ENCODE measurements at regions not wholly inside any gene's neighbourhood (a gene's known extent, or its start where the extent isn't known, plus 50 kb on each side); places are given as distances from the start of the nearest gene placed in this dataset.

- Histone ChIP-seq H3K27ac (no peak overlapping the region), H3K9me3 (no peaks in the 10 kb centered on the region), H3K4me1 (no peaks in the 10 kb centered on the region), H3K4me3 (no peak overlapping the region), H3K27me3 (no peaks in the 10 kb centered on the region), H3K36me3 (no peaks in the 10 kb centered on the region)
- no peak for DNase-seq
- no peak for TF ChIP-seq CTCF (IDR thresholded peaks at IDR 0.05)
- intact Hi-C loops (cut with DNase I; ENCODE audit: low total_unique reads): no loop called here
These were observed 310.0 kb downstream of the CNTN3 start for GRCh38 chr3:74304424-74304823.

DNA sequence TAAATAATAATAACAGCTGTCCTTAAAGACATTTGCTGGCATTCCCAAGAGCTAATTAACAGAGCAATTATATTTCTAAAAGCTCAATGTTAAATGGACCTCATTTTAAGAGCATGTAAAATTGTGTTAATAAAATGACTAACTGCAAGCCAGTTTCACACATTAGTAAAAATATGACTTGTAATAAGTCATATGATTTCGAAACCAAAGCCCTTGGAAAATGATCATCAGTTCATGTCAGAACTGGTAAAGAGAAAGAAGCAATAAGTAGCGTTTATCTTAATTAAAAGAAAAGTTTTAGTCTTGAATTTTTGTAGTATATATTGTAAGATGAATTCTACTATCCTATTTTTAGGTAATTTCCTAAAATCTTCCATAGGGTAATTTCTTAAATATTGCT lies 310.7 kb downstream of the CNTN3 start:
- H3K27ac ChIP-seq: no peak overlapping the region
- no peaks in the 10 kb centered on the region for H3K4me1 ChIP-seq
- no peak overlapping the region for H3K4me3 ChIP-seq
- H3K36me3 ChIP-seq: no peaks in the 10 kb centered on the region
- no peaks in the 10 kb centered on the region for H3K27me3 ChIP-seq
- intact Hi-C loops (cut with DNase I; ENCODE audit: low total_unique reads): no loop called here
- TF ChIP-seq CTCF (IDR thresholded peaks at IDR 0.05): no peak
- no peak for DNase-seq
- no peaks in the 10 kb centered on the region for H3K9me3 ChIP-seq

DNA sequence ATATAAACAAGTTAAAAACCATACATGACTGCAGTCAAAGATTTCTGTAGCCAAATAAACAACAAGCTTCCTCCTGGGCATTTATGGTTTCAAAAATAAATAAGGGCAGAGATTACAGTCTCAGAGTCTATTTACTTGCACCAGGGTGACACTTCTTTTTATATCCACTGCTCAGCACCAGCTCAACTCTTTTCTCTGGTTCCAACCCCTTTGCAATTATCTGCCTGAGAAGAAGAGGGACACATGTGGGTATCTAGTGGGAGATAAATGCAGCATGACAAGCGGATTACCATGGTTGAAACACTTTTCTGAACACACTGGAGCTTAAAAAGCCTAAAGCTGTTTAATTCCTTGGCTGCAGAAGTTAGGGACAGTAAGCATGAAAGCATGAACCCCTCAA lies 311.5 kb downstream of the CNTN3 start:
- no peaks in the 10 kb centered on the region for H3K27me3 ChIP-seq
- TF ChIP-seq CTCF (IDR thresholded peaks at IDR 0.05): no peak
- no peaks in the 10 kb centered on the region for H3K9me3 ChIP-seq
- intact Hi-C loops (cut with DNase I; ENCODE audit: low total_unique reads): no loop called here
- H3K4me3 ChIP-seq: no peak overlapping the region
- H3K4me1 ChIP-seq: no peaks in the 10 kb centered on the region
- DNase-seq: no peak
- H3K36me3 ChIP-seq: no peaks in the 10 kb centered on the region
- no peak overlapping the region for H3K27ac ChIP-seq

- DNase-seq: no peak
- no peak overlapping the region for H3K27ac ChIP-seq
- intact Hi-C loops (cut with DNase I; ENCODE audit: low total_unique reads): no loop called here
- no peaks in the 10 kb centered on the region for H3K36me3 ChIP-seq
- H3K27me3 ChIP-seq: no peaks in the 10 kb centered on the region
- no peak for TF ChIP-seq CTCF (IDR thresholded peaks at IDR 0.05)
- no peak overlapping the region for H3K4me3 ChIP-seq
- no peaks in the 10 kb centered on the region for H3K9me3 ChIP-seq
- no peaks in the 10 kb centered on the region for H3K4me1 ChIP-seq
These were observed 312.2 kb downstream of the CNTN3 start for GRCh38 chr3:74302281-74302680.

GRCh38 chr3:74301056-74301455 lies 313.4 kb downstream of the CNTN3 start:
- Histone ChIP-seq H3K4me1 (no peaks in the 10 kb centered on the region), H3K36me3 (no peaks in the 10 kb centered on the region), H3K9me3 (no peaks in the 10 kb centered on the region), H3K27ac (no peak overlapping the region), H3K27me3 (no peaks in the 10 kb centered on the region), H3K4me3 (no peak overlapping the region)
- intact Hi-C loops (cut with DNase I; ENCODE audit: low total_unique reads): no loop called here
- DNase-seq: no peak
- TF ChIP-seq CTCF (IDR thresholded peaks at IDR 0.05): no peak

GRCh38 chr3:74295479-74295878 lies 319.0 kb downstream of the CNTN3 start:
- Histone ChIP-seq H3K27ac (no peak overlapping the region), H3K4me1 (no peaks in the 10 kb centered on the region), H3K36me3 (no peaks in the 10 kb centered on the region), H3K9me3 (no peaks in the 10 kb centered on the region), H3K27me3 (no peaks in the 10 kb centered on the region), H3K4me3 (no peak overlapping the region)
- intact Hi-C loops (cut with DNase I; ENCODE audit: low total_unique reads): no loop called here
- no peak for DNase-seq
- TF ChIP-seq CTCF (IDR thresholded peaks at IDR 0.05): no peak

All from tibial artery (tissue), 4 donors.